ENCODE measurements at regions not wholly inside any gene's neighbourhood (a gene's known extent, or its start where the extent isn't known, plus 50 kb on each side); places are given as distances from the start of the nearest gene placed in this dataset.

DNA sequence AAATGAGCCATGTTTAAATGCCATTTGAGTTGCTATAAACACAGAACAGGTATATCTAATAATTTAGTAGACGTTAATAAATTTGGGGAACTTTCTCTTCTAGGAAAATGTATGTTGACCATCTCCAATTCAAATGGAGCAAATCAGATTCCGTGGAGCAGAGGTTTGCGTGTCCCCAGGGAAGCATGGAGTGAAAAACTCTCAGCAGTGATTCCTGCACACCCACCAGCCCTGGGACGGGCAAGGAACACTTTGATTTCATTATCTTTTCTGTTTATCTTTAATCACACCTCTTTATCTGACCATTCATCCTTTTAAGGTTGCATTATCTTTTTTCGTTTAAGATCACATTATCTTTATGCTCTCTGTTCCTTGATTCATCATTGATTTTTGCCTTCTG lies 95.0 kb downstream of the RNASET2 start:
- TF ChIP-seq POLR2A (IDR thresholded peaks at IDR 0.05), result no peak
- TF ChIP-seq, protein P1, sequence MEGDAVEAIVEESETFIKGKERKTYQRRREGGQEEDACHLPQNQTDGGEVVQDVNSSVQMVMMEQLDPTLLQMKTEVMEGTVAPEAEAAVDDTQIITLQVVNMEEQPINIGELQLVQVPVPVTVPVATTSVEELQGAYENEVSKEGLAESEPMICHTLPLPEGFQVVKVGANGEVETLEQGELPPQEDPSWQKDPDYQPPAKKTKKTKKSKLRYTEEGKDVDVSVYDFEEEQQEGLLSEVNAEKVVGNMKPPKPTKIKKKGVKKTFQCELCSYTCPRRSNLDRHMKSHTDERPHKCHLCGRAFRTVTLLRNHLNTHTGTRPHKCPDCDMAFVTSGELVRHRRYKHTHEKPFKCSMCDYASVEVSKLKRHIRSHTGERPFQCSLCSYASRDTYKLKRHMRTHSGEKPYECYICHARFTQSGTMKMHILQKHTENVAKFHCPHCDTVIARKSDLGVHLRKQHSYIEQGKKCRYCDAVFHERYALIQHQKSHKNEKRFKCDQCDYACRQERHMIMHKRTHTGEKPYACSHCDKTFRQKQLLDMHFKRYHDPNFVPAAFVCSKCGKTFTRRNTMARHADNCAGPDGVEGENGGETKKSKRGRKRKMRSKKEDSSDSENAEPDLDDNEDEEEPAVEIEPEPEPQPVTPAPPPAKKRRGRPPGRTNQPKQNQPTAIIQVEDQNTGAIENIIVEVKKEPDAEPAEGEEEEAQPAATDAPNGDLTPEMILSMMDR (IDR thresholded peaks at IDR 0.05), result no peak
- no peak for TF ChIP-seq EP300 (IDR thresholded peaks at IDR 0.05)
- no peak for TF ChIP-seq POLR2AphosphoS5 (IDR thresholded peaks at IDR 0.05)
